Lung (tissue), 12 donors: ENCODE measurements at regions not wholly inside any gene's neighbourhood (a gene's known extent, or its start where the extent isn't known, plus 50 kb on each side); places are given as distances from the start of the nearest gene placed in this dataset. TPM values are rescaled to one million over a fixed set of nuclear protein-coding genes. Genes with fewer than 3 reads are reported as not detected.

Experiments used
- ATAC-seq: fragments of 200-7000 bp; cut with Tn5 transposase; one replicate; pipeline ENCODE4 v1.9.1; 2020; ENCODE audit warnings: moderate number of reproducible peaks; ENCODE audit not compliant: insufficient read depth, low FRiP score
- DNase-seq, 3 donors: peaks; one replicate each; pipeline ENCODE4 v3.0.0-alpha.2; 2013 to 2017
- H3K27ac ChIP-seq, 2 donors: one replicate each; pipeline ENCODE4 v1.5.1; 2013; ENCODE audit warnings: mild to moderate bottlenecking in 2 of 2, moderate library complexity in 2 of 2, control low read depth in 1 of 2, inconsistent platforms in 1 of 2, low read depth in 1 of 2, low read length in 1 of 2
- H3K27me3 ChIP-seq, 3 donors: one replicate each; pipeline ENCODE4 v1.5.1; 2013; ENCODE audit warnings: low read length in 2 of 3; ENCODE audit not compliant: control insufficient read depth in 3 of 3, insufficient read depth in 3 of 3
- H3K36me3 ChIP-seq, 4 donors: one replicate each; pipeline ENCODE4 v1.5.1; 2013; ENCODE audit warnings: low read length in 4 of 4, mild to moderate bottlenecking in 1 of 4, moderate library complexity in 1 of 4; ENCODE audit not compliant: control insufficient read depth in 4 of 4, insufficient read depth in 4 of 4
- H3K4me1 ChIP-seq, 5 donors: one replicate each; pipeline ENCODE4 v1.5.1; 2013; ENCODE audit warnings: low read length in 5 of 5, mild to moderate bottlenecking in 2 of 5, moderate library complexity in 1 of 5; ENCODE audit not compliant: control insufficient read depth in 5 of 5, insufficient read depth in 5 of 5
- H3K4me3 ChIP-seq: one replicate; pipeline ENCODE4 v1.5.1; 2013; ENCODE audit warnings: mild to moderate bottlenecking, control low read depth, moderate library complexity
- H3K9ac ChIP-seq, 2 donors: one replicate each; pipeline ENCODE4 v1.5.1; 2013; ENCODE audit warnings: low read length in 2 of 2, control low read depth in 1 of 2; ENCODE audit not compliant: insufficient read depth in 1 of 2
- H3K9me3 ChIP-seq, 4 donors: one replicate each; pipeline ENCODE4 v1.5.1; 2013; ENCODE audit warnings: low read length in 3 of 4, mild to moderate bottlenecking in 1 of 4, moderate library complexity in 1 of 4; ENCODE audit not compliant: control insufficient read depth in 4 of 4, insufficient read depth in 3 of 4
- CTCF ChIP-seq: IDR thresholded peaks from 2 replicates; pipeline ENCODE4 v1.5.1; 2012; ENCODE audit warnings: mild to moderate bottlenecking; ENCODE audit errors: control extremely low read depth, extremely low read depth
- WGBS, 2 donors: extraction: QIAGEN DNeasy Blood & Tissue Kit; methylation state at CpG; one replicate each; pipeline ENCODE4 v1.1.7; 2013; 5-methylcytosine and 5-hydroxymethylcytosine counted together
- small RNA-seq: library from RNA; depleted of rRNA; stranded (forward); fragments of <200 nt; gene quantifications from one replicate; pipeline ENCODE3, GENCODE V24; 2014; ENCODE audit warnings: low replicate concordance
- donor health status: control.
- donor health status: control.
- donor health status: Bipolar disorder and iron deficiency.
- donor health status: healthy.
- donor health status: DM: yes; HTN: yes; CAD: no.

GRCh38 chr9:96020792-96021550 lies 145.5 kb downstream of the ERCC6L2 start:
- ATAC-seq, result peak; percentile 28
- peaks cover 0 to 7% (median 3%) of the 10 kb centered on the region in 4 donors for H3K36me3 ChIP-seq

GRCh38 chr9:96020300-96020791 lies 144.9 kb downstream of the ERCC6L2 start:
- Histone ChIP-seq H3K27me3 (peaks cover 0 to 4% (median 0%) of the 10 kb centered on the region in 3 donors), H3K4me3 (no peak overlapping the region), H3K27ac (peak overlapping the region in 1 of 2 donors; percentile 72), H3K9me3 (peaks cover 0 to 3% (median 0%) of the 10 kb centered on the region in 4 donors), H3K4me1 (peaks cover 0 to 23% (median 13%) of the 10 kb centered on the region in 5 donors), H3K9ac (peak overlapping the region; percentile 30 to 90), H3K36me3 (peaks cover 0 to 7% (median 4%) of the 10 kb centered on the region in 4 donors)
- WGBS, 2 donors, result 42 to 46% methylated on average over 13 of the region's 13 CpGs
- peak in 1 of 3 donors; percentile 78 for DNase-seq
- TF ChIP-seq CTCF, result no peak
- no peak for ATAC-seq

More at GRCh38 chr9:96020792-96021550, 145.5 kb downstream of the ERCC6L2 start:
- Histone ChIP-seq H3K4me1 (peaks cover 0 to 23% (median 13%) of the 10 kb centered on the region in 5 donors), H3K4me3 (peak overlapping the region; percentile 52), H3K9ac (peak overlapping the region; percentile 30 to 90), H3K9me3 (peaks cover 0 to 3% (median 0%) of the 10 kb centered on the region in 4 donors), H3K27me3 (peaks cover 0 to 4% (median 0%) of the 10 kb centered on the region in 3 donors), H3K27ac (peak overlapping the region in 1 of 2 donors; percentile 72)
- 0 to 1% methylated on average over 50 to 73 of the region's 73 CpGs for WGBS, 2 donors
- no peak for TF ChIP-seq CTCF
- DNase-seq, result peak; percentile 76 to 80 (median 78)

Small RNAs in the stretch of these regions (small RNA-seq; reads per million reads assigned to genes)
- not detected for gene RF00019
